ENCODE measurements at regions not wholly inside any gene's neighbourhood (a gene's known extent, or its start where the extent isn't known, plus 50 kb on each side); places are given as distances from the start of the nearest gene placed in this dataset.

GRCh38 chr13:67943116-67943515 lies 713.0 kb upstream of the PCDH9 start:
- TF ChIP-seq CTCF (IDR thresholded peaks at IDR 0.05; ENCODE audit: insufficient read depth, low read length, poor library complexity, severe bottlenecking) (no peak), EZH2phosphoT487 (conservative IDR thresholded peaks at IDR 0.05; ENCODE audit: low read length) (no peak)
